HepG2 (cell line): ENCODE measurements at regions not wholly inside any gene's neighbourhood (a gene's known extent, or its start where the extent isn't known, plus 50 kb on each side); places are given as distances from the start of the nearest gene placed in this dataset.

Experiments
- ATAC-seq: fragments of 200-7000 bp; cut with Tn5 transposase; 3 replicates; pipeline ENCODE4 v1.9.1; 2020; ENCODE audit warnings: mild to moderate bottlenecking, moderate library complexity
- BruUV-seq: library from RNA; stranded (reverse); fragments of 400-500 nt; replicated peaks from 2 replicates; lab custom pipeline; 2021; lab: Mats Ljungman, UMichigan
- CTCF ChIA-PET: fragments of 300-600 bp; formaldehyde crosslinking; extraction: SDS; loops from one replicate; lab custom pipeline; 2021; ENCODE audit warnings: low total read pairs, inconsistent platforms, low intra/inter-chr PET ratio; lab: Yijun Ruan, JAX
- POLR2A ChIA-PET: fragments of 350-600 bp; sonication (Branson Sonifier 250); formaldehyde crosslinking; loops from one replicate; lab custom pipeline; 2020; ENCODE audit warnings: antibody characterized with exemption, inconsistent platforms; lab: Yijun Ruan, JAX
- DNase-seq: peaks from one replicate; pipeline ENCODE4 v3.0.0-alpha.2; 2015; ENCODE audit warnings: low spot score
- FAIRE-seq: peaks from 3 replicates; lab custom pipeline; 2011; peaks lifted over from hg19 to GRCh38; lab: Jason Lieb, UNC
- H2AFZ ChIP-seq: one replicate; pipeline ENCODE4 v1.6.1; 2011; ENCODE audit warnings: low read length, inconsistent platforms
- H3K27ac ChIP-seq: fragments of 300-600 bp; 3 replicates; pipeline ENCODE4 v1.8.0; 2011; ENCODE audit warnings: mixed run types, mild to moderate bottlenecking, mixed read lengths, low read length, inconsistent platforms; ENCODE audit not compliant: insufficient read depth; ENCODE audit errors: extremely low read length
- H3K27me3 ChIP-seq, 2 experiments: fragments of 200-600 bp in 1 of 2; 2 replicates in 1 of 2; 3 replicates in 1 of 2; pipeline versions ENCODE4 v1.6.0 to v1.8.0; 2011; ENCODE audit warnings: low read length in 2 of 2, mild to moderate bottlenecking in 2 of 2, moderate library complexity in 2 of 2, inconsistent platforms in 1 of 2; ENCODE audit not compliant: insufficient read depth in 2 of 2, control insufficient read depth in 1 of 2
- H3K36me3 ChIP-seq, 2 experiments: fragments of 200-600 bp in 1 of 2; replicated peaks in 1 of 2; 2 replicates in 1 of 2; 3 replicates in 1 of 2; pipeline versions ENCODE4 v1.5.1 to v1.8.0; 2011; ENCODE audit warnings: low read length in 2 of 2, inconsistent platforms in 1 of 2; ENCODE audit not compliant: insufficient read depth in 2 of 2, control insufficient read depth in 1 of 2
- H3K4me1 ChIP-seq: 2 replicates; pipeline ENCODE4 v1.5.1; 2012; ENCODE audit warnings: low read length, inconsistent platforms; ENCODE audit not compliant: insufficient read depth
- H3K4me2 ChIP-seq: 2 replicates; pipeline ENCODE4 v1.6.0; 2011; ENCODE audit warnings: low read depth, low read length, inconsistent platforms
- H3K4me3 ChIP-seq, 3 experiments: fragments of 200-600 bp in 1 of 3; sonication (generic), shearing (Covaris generic) in 1 of 3; replicated peaks in 1 of 3; 2 replicates each; pipeline ENCODE4 v1.5.1; 2011 to 2016; ENCODE audit warnings: low read length in 3 of 3, inconsistent platforms in 2 of 3, low read depth in 2 of 3, mild to moderate bottlenecking in 2 of 3, control low read depth in 1 of 3, mixed read lengths in 1 of 3; ENCODE audit not compliant: insufficient read depth in 1 of 3
- H3K79me2 ChIP-seq: one replicate; pipeline ENCODE4 v1.6.1; 2011; ENCODE audit warnings: low read length, inconsistent platforms; ENCODE audit not compliant: insufficient read depth
- H3K9ac ChIP-seq: 2 replicates; pipeline ENCODE4 v1.6.0; 2011; ENCODE audit warnings: mild to moderate bottlenecking, low read depth, low read length, inconsistent platforms; ENCODE audit not compliant: insufficient read depth
- H3K9me3 ChIP-seq: 2 replicates; pipeline ENCODE4 v1.5.1; 2012; ENCODE audit warnings: mild to moderate bottlenecking, low read length
- H4K20me1 ChIP-seq: 2 replicates; pipeline ENCODE4 v1.6.0; 2011; ENCODE audit warnings: inconsistent platforms, mild to moderate bottlenecking, low read length, moderate library complexity; ENCODE audit not compliant: insufficient read depth
- ISL2 ChIP-seq: sonication (generic); formaldehyde crosslinking; IDR thresholded peaks from 2 replicates; pipeline ENCODE4 v1.5.0; 2020; ENCODE audit warnings: missing genetic modification reagents
- MYC ChIP-seq: sonication (generic); formaldehyde crosslinking; IDR thresholded peaks from 2 replicates; pipeline ENCODE4 v1.9.0; 2021; ENCODE audit warnings: missing genetic modification reagents, borderline replicate concordance
- NR2F6 ChIP-seq, 2 experiments: IDR thresholded peaks; 2 replicates each; pipeline ENCODE4 v1.6.1; 2016; ENCODE audit warnings: antibody characterized with exemption in 1 of 2, mild to moderate bottlenecking in 1 of 2
- RELA ChIP-seq: sonication (generic); formaldehyde crosslinking; IDR thresholded peaks from 2 replicates; pipeline ENCODE4 v1.4.0; 2020; ENCODE audit warnings: missing genetic modification reagents
- SYNCRIP ChIP-seq: fragments of 200-400 bp; formaldehyde crosslinking; IDR thresholded peaks from 2 replicates; pipeline ENCODE4 v1.6.1; 2018; ENCODE audit warnings: mild to moderate bottlenecking, low read depth, low read length; ENCODE audit not compliant: insufficient read depth
- TEAD3 ChIP-seq: optimal IDR thresholded peaks from 2 replicates; pipeline ENCODE3; 2016; ENCODE audit warnings: borderline replicate concordance
- ZFP36L2 ChIP-seq: sonication (generic); formaldehyde crosslinking; IDR thresholded peaks from 2 replicates; pipeline ENCODE4 v1.4.0; 2020; ENCODE audit warnings: missing genetic modification reagents
- ZNF605 ChIP-seq: sonication (generic); formaldehyde crosslinking; IDR thresholded peaks from 2 replicates; pipeline ENCODE4 v1.8.0; 2022; ENCODE audit warnings: mild to moderate bottlenecking, missing genetic modification reagents
- ZNF644 ChIP-seq: IDR thresholded peaks from 2 replicates; pipeline ENCODE4 v1.6.1; 2016; ENCODE audit warnings: low read depth
- WGBS: methylation state at CpG from one replicate; pipeline ENCODE4 v1.1.6; 2017; ENCODE audit warnings: low lambda C conversion rate; 5-methylcytosine and 5-hydroxymethylcytosine counted together
- in situ Hi-C: cut with HindIII; loops from 2 replicates; pipeline ENCODE4 v1.10.0; 2017; ENCODE audit warnings: low pct_unique_long_range_greater_than_20kb; ENCODE audit not compliant: extremely low pct_ligation_motif_present
- intact Hi-C: fragments of 100-400 bp; cut with micrococcal nuclease; formaldehyde crosslinking; loops from one replicate; pipeline ENCODE4 v1.10.0; 2022; ENCODE audit not compliant: unreplicated experiment
- TF ChIP-seq, protein P1 (sequence below): sonication (generic); formaldehyde crosslinking; IDR thresholded peaks from 2 replicates; pipeline ENCODE4 v1.8.0; 2022; ENCODE audit warnings: missing genetic modification reagents, low read depth, mild to moderate bottlenecking, borderline replicate concordance
- TF ChIP-seq, protein P2 (sequence below): sonication (generic); formaldehyde crosslinking; IDR thresholded peaks from 2 replicates; pipeline ENCODE4 v1.5.0; 2020; ENCODE audit warnings: missing genetic modification reagents
- TF ChIP-seq, protein P3 (sequence below): IDR thresholded peaks from 2 replicates; pipeline ENCODE4 v1.6.1; 2016; ENCODE audit warnings: low read depth, borderline replicate concordance
- TF ChIP-seq, protein P4 (sequence below): IDR thresholded peaks from 2 replicates; pipeline ENCODE4 v1.6.1; 2016; ENCODE audit warnings: missing compliant biosample characterization, missing genetic modification reagents, borderline replicate concordance
- TF ChIP-seq, protein P5 (sequence below): sonication (generic); formaldehyde crosslinking; IDR thresholded peaks from 2 replicates; pipeline ENCODE4 v1.5.0; 2020; ENCODE audit warnings: mild to moderate bottlenecking, missing genetic modification reagents
- TF ChIP-seq, protein P6 (sequence below): IDR thresholded peaks from 2 replicates; pipeline ENCODE4 v1.6.1; 2016; ENCODE audit warnings: missing compliant biosample characterization, missing genetic modification reagents, borderline replicate concordance
- TF ChIP-seq, protein P7 (sequence below): sonication (generic); formaldehyde crosslinking; IDR thresholded peaks from 2 replicates; pipeline ENCODE4 v1.8.0; 2022; ENCODE audit warnings: low read depth, missing genetic modification reagents

DNA sequence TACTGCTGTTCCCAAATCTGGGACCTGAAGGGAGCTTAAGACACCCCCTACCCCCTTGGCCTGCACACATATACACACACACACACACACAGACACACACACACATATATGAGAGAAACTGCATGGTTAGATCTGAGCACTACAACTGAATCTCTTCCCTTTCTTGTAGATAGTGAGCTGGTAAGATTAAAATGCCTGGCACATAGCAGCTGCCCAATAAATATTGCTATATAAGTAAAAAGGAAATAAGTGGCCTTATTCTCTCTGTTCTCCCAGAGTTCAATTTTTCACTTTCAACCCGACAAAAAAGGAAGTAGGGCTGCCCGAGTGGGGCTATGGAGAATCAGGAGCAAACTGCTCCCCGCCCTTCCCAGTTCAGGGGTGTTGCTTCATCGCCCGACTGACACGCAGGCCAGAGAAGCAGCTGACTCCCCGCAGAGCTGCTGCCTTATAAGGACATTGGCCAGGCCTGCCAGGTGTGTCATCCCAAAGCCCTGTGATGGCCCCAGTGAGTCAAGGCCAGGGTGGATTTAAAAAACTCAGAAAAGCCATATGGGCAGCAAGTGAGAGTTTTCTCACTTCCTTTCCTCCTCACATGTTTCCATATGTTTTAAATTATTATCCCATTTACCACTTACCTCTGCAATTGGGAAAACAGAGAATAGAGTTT lies 106.5 kb upstream of the SLC44A3 start:
- Histone ChIP-seq H3K4me1 (peaks cover 44% of the 10 kb centered on the region), H3K9me3 (no peaks in the 10 kb centered on the region), H3K27ac (peak overlapping the region; percentile 36), H3K9ac (peak overlapping the region; percentile 39; the same call in 1 of the 2 replicates), H3K4me3 (no peak overlapping the region; a peak in 1 of 6 replicates), H2AFZ (no peak overlapping the region), H4K20me1 (no peaks in the 10 kb centered on the region), H3K4me2 (peak overlapping the region; percentile 28; the same call in 1 of the 2 replicates), H3K36me3 (no peaks in the 10 kb centered on the region), H3K79me2 (no peaks in the 10 kb centered on the region), H3K27me3 (no peaks in the 10 kb centered on the region)
- ATAC-seq: peak; percentile 98
- FAIRE-seq: peak; percentile 62
- BruUV-seq: no TSS peak
- peak; percentile 92 for DNase-seq
- ChIA-PET POLR2A (interaction anchor here (0.8 to 1.3 kb wide), 6 partner anchors 11 to 90 kb away, joined by 3 to 8 read pairs (median 3); no protein-coding TSS in a partner anchor), CTCF (no interaction called here)
- WGBS: 6% methylated on average over 7 of the region's 7 CpGs
- in situ Hi-C loops: loop anchor here (5.0 kb wide), 1 partner anchor 89 kb away; no protein-coding TSS in a partner anchor
- intact Hi-C loops: no loop called here
- TF ChIP-seq ISL2 (CRISPR knock-in tag) (0 out of 2 replicates have a peak, but pooled peaks have one; percentile 28), TEAD3 (CRISPR knock-in tag) (peak; percentile 29), NR2F6 (IDR thresholded peaks at IDR 0.05) (0 out of 2 replicates have a peak, but pooled peaks have one; percentile 25), NR2F6 (CRISPR knock-in tag; IDR thresholded peaks at IDR 0.05) (0 out of 2 replicates have a peak, but pooled peaks have one; percentile 27), ZNF644 (CRISPR knock-in tag) (peak; percentile 94), RELA (CRISPR knock-in tag) (no peak), MYC (no peak), ZNF605 (no peak), SYNCRIP (no peak), ZFP36L2 (CRISPR knock-in tag) (no peak)
- TF ChIP-seq, protein P1, sequence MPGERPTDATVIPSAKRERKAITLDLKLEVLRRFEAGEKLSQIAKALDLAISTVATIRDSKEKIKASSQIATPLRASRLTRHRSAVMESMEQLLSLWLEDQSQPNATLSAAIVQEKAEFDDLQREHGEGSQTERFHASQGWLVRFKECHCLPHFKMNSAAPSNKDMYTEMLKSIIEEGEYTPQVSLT (CRISPR knock-in tag): no peak
- TF ChIP-seq, protein P2, sequence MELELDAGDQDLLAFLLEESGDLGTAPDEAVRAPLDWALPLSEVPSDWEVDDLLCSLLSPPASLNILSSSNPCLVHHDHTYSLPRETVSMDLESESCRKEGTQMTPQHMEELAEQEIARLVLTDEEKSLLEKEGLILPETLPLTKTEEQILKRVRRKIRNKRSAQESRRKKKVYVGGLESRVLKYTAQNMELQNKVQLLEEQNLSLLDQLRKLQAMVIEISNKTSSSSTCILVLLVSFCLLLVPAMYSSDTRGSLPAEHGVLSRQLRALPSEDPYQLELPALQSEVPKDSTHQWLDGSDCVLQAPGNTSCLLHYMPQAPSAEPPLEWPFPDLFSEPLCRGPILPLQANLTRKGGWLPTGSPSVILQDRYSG (CRISPR knock-in tag): no peak
- TF ChIP-seq, protein P3, sequence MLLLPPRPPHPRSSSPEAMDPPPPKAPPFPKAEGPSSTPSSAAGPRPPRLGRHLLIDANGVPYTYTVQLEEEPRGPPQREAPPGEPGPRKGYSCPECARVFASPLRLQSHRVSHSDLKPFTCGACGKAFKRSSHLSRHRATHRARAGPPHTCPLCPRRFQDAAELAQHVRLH: 0 out of 2 replicates have a peak, but pooled peaks have one; percentile 31
- TF ChIP-seq, protein P4, sequence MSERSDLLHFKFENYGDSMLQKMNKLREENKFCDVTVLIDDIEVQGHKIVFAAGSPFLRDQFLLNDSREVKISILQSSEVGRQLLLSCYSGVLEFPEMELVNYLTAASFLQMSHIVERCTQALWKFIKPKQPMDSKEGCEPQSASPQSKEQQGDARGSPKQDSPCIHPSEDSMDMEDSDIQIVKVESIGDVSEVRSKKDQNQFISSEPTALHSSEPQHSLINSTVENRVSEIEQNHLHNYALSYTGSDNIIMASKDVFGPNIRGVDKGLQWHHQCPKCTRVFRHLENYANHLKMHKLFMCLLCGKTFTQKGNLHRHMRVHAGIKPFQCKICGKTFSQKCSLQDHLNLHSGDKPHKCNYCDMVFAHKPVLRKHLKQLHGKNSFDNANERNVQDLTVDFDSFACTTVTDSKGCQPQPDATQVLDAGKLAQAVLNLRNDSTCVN (CRISPR knock-in tag): 0 out of 2 replicates have a peak, but pooled peaks have one; percentile 19
- TF ChIP-seq, protein P5, sequence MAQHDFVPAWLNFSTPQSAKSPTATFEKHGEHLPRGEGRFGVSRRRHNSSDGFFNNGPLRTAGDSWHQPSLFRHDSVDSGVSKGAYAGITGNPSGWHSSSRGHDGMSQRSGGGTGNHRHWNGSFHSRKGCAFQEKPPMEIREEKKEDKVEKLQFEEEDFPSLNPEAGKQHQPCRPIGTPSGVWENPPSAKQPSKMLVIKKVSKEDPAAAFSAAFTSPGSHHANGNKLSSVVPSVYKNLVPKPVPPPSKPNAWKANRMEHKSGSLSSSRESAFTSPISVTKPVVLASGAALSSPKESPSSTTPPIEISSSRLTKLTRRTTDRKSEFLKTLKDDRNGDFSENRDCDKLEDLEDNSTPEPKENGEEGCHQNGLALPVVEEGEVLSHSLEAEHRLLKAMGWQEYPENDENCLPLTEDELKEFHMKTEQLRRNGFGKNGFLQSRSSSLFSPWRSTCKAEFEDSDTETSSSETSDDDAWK: no peak
- TF ChIP-seq, protein P6, sequence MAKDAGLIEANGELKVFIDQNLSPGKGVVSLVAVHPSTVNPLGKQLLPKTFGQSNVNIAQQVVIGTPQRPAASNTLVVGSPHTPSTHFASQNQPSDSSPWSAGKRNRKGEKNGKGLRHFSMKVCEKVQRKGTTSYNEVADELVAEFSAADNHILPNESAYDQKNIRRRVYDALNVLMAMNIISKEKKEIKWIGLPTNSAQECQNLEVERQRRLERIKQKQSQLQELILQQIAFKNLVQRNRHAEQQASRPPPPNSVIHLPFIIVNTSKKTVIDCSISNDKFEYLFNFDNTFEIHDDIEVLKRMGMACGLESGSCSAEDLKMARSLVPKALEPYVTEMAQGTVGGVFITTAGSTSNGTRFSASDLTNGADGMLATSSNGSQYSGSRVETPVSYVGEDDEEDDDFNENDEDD (CRISPR knock-in tag): peak; percentile 27; the same call in 1 of the 2 replicates
- TF ChIP-seq, protein P7, sequence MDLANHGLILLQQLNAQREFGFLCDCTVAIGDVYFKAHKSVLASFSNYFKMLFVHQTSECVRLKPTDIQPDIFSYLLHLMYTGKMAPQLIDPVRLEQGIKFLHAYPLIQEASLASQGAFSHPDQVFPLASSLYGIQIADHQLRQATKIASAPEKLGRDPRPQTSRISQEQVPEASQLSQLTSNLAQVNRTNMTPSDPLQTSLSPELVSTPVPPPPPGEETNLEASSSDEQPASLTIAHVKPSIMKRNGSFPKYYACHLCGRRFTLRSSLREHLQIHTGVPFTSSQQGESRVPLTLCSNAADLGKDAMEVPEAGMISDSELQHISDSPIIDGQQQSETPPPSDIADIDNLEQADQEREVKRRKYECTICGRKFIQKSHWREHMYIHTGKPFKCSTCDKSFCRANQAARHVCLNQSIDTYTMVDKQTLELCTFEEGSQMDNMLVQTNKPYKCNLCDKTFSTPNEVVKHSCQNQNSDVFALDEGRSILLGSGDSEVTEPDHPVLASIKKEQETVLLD (CRISPR knock-in tag): no peak
